GM18498 (cell line): ENCODE measurements at regions not wholly inside any gene's neighbourhood (a gene's known extent, or its start where the extent isn't known, plus 50 kb on each side); places are given as distances from the start of the nearest gene placed in this dataset.
A peak's percentile ranks its signal among the peaks of the same experiment; 100 is the strongest.

Experiments used
- ATAC-seq: cut with Tn5 transposase; IDR thresholded peaks from one replicate; pipeline ENCODE4 v1.9.1; 2021; ENCODE audit warnings: mild to moderate bottlenecking, moderate library complexity; ENCODE audit not compliant: unreplicated experiment

DNA sequence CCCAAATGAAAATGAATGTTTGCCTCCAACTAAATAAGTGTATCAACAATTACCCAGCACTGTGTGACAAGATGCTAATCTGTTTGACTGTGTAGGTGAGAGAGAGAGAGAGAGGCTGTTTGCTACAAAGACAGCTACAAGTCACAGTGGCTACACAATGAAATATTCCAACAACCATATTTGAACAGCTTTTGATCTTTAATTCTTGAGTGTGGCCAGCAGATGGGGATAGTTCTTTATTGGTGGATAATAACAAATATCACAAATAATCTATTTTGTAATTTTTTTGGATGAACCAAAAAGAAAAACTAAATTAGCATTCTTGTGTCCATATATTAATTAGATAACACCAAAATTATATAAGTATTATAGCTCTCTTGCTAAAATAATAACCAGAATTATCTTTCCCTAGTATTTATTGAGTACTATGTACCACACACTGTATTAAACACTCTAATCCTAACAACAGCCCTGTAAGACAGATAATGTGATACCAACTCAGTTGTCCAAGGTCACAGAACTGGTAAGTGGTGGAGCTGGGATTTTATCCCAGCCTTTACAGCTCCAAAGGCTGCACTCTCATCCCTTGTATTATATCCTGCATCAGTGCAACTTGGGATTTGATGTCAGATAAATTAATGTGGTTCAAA, 61.9 kb upstream of the C3orf80 start:
- no peak for ATAC-seq

- ATAC-seq = no peak
These were observed 57.0 kb upstream of the C3orf80 start for GRCh38 chr3:160168246-160168645.

GRCh38 chr3:160169139-160169976, 55.9 kb upstream of the C3orf80 start:
- no peak for ATAC-seq

- peak; percentile 73 for ATAC-seq
These were observed 54.5 kb upstream of the C3orf80 start for GRCh38 chr3:160170409-160171370.

- ATAC-seq = no peak
These were observed 53.4 kb upstream of the C3orf80 start for GRCh38 chr3:160171813-160172212.

- ATAC-seq = no peak
These were observed 50.6 kb upstream of the C3orf80 start for GRCh38 chr3:160174621-160175020.
